B cell (primary cell): ENCODE measurements at regions not wholly inside any gene's neighbourhood (a gene's known extent, or its start where the extent isn't known, plus 50 kb on each side); places are given as distances from the start of the nearest gene placed in this dataset.

Source experiments
- ATAC-seq: fragments of 200-7000 bp; cut with Tn5 transposase; one replicate; pipeline ENCODE4 v1.10.0; 2021; ENCODE audit warnings: low read depth, mild to moderate bottlenecking, moderate number of reproducible peaks, moderate library complexity
- CTCF ChIA-PET: fragments of 350-600 bp; sonication (Branson Sonifier 250); formaldehyde crosslinking; loops from one replicate; lab custom pipeline; 2021; ENCODE audit warnings: antibody characterized with exemption, inconsistent platforms; lab: Charles Lee
- POLR2A ChIA-PET: fragments of 350-600 bp; sonication (Branson Sonifier 250); formaldehyde crosslinking; loops from one replicate; lab custom pipeline; 2021; ENCODE audit warnings: antibody characterized with exemption; lab: Charles Lee
- DNase-seq: peaks from one replicate; pipeline ENCODE4 v3.0.0; 2013
- H2AFZ ChIP-seq: 2 replicates; pipeline ENCODE4 v1.6.1; 2012; ENCODE audit warnings: mild to moderate bottlenecking, low read depth, low read length; ENCODE audit not compliant: insufficient read depth, poor library complexity, severe bottlenecking
- H3K27ac ChIP-seq, 2 donors: 1 replicate in 1 of 2; 2 replicates in 1 of 2; pipeline ENCODE4 v1.5.1; 2012 to 2013; ENCODE audit warnings: low read length in 2 of 2, mild to moderate bottlenecking in 2 of 2, moderate library complexity in 1 of 2
- H3K27me3 ChIP-seq, 4 experiments: fragments of 200-600 bp in 1 of 4; sonication (generic) in 1 of 4; replicated peaks in 1 of 4; 1 replicate in 2 of 4; 2 replicates in 2 of 4; pipeline versions ENCODE4 v1.6.1 to v1.7.0; 2013 to 2016; ENCODE audit warnings: low read length in 3 of 4, mild to moderate bottlenecking in 2 of 4, mixed read lengths in 1 of 4, moderate library complexity in 1 of 4; ENCODE audit not compliant: insufficient read depth in 4 of 4, control insufficient read depth in 3 of 4; ENCODE audit errors: control extremely low read depth in 1 of 4
- H3K36me3 ChIP-seq, 2 experiments: replicated peaks in 1 of 2; 1 replicate in 1 of 2; 2 replicates in 1 of 2; pipeline versions ENCODE4 v1.6.1 to v1.7.1; 2013; ENCODE audit warnings: low read length in 1 of 2; ENCODE audit not compliant: insufficient read depth in 2 of 2, control insufficient read depth in 1 of 2; ENCODE audit errors: control extremely low read depth in 1 of 2, extremely low read depth in 1 of 2
- H3K4me1 ChIP-seq, 2 donors: fragments of 200-600 bp in 1 of 2; sonication (generic) in 1 of 2; 1 replicate in 1 of 2; 2 replicates in 1 of 2; pipeline versions ENCODE4 v1.5.1 to v1.6.1; 2013 to 2017; ENCODE audit warnings: low read length in 2 of 2; ENCODE audit not compliant: control insufficient read depth in 2 of 2, insufficient read depth in 2 of 2
- H3K4me2 ChIP-seq: replicated peaks from 2 replicates; pipeline ENCODE3; 2012; ENCODE audit warnings: mild to moderate bottlenecking, low read depth, low read length; ENCODE audit not compliant: poor library complexity, severe bottlenecking
- H3K4me3 ChIP-seq, 5 experiments: fragments of 200-600 bp in 1 of 5; sonication (generic) in 1 of 5; 1 replicate in 3 of 5; 2 replicates in 2 of 5; pipeline versions ENCODE4 v1.5.1 to v1.7.0; 2011 to 2016; ENCODE audit warnings: low read length in 4 of 5, mild to moderate bottlenecking in 4 of 5, low read depth in 2 of 5, control low read depth in 1 of 5, moderate library complexity in 1 of 5; ENCODE audit not compliant: insufficient read depth in 1 of 5; ENCODE audit errors: control extremely low read depth in 1 of 5, extremely low read depth in 1 of 5
- H3K79me2 ChIP-seq: fragments of 200-600 bp; sonication (generic); one replicate; pipeline ENCODE4 v1.6.0; 2016; ENCODE audit warnings: low read length; ENCODE audit not compliant: control insufficient read depth, insufficient read depth
- H3K9ac ChIP-seq: fragments of 200-600 bp; sonication (generic); 2 replicates; pipeline ENCODE4 v1.6.1; 2017; ENCODE audit warnings: mild to moderate bottlenecking, low read length, moderate library complexity
- H3K9me3 ChIP-seq, 3 donors: one replicate each; pipeline versions ENCODE4 v1.6.1 to v1.7.1; 2013; ENCODE audit warnings: low read length in 2 of 3; ENCODE audit not compliant: control insufficient read depth in 2 of 3, insufficient read depth in 1 of 3; ENCODE audit errors: control extremely low read depth in 1 of 3
- H4K20me1 ChIP-seq: 2 replicates; pipeline ENCODE4 v1.6.0; 2012; ENCODE audit warnings: mild to moderate bottlenecking, low read length; ENCODE audit not compliant: insufficient read depth, control insufficient read depth, poor library complexity, severe bottlenecking
- H3K27ac Mint-ChIP-seq: one replicate; pipeline ENCODE4 v1.8.0; 2021; ENCODE audit warnings: mixed read lengths
- H3K27me3 Mint-ChIP-seq: one replicate; pipeline ENCODE4 v1.8.0; 2021; ENCODE audit warnings: mixed read lengths
- H3K4me1 Mint-ChIP-seq: one replicate; pipeline ENCODE4 v1.8.0; 2021; ENCODE audit warnings: mixed read lengths
- H3K4me3 Mint-ChIP-seq: one replicate; pipeline ENCODE4 v1.8.0; 2021; ENCODE audit warnings: mixed read lengths
- H3K9me3 Mint-ChIP-seq: one replicate; pipeline ENCODE4 v1.8.0; 2022; ENCODE audit warnings: mixed read lengths; ENCODE audit not compliant: insufficient read depth
- EZH2 ChIP-seq: IDR thresholded peaks from 2 replicates; pipeline ENCODE4 v1.6.1; 2012; ENCODE audit warnings: borderline replicate concordance, low read depth, mild to moderate bottlenecking, moderate library complexity, low read length; ENCODE audit not compliant: insufficient read depth, poor library complexity, severe bottlenecking
- WGBS: methylation state at CpG from one replicate; pipeline ENCODE4 v1.1.5; 2013; ENCODE audit warnings: missing lambda C conversion rate; ENCODE audit not compliant: insufficient coverage; 5-methylcytosine and 5-hydroxymethylcytosine counted together
- intact Hi-C: fragments of 100-400 bp; cut with micrococcal nuclease; formaldehyde crosslinking; loops from one replicate; pipeline ENCODE4 v1.10.0; 2022
- TF ChIP-seq, protein P1 (sequence below): fragments of 200-600 bp; IDR thresholded peaks from one replicate; pipeline ENCODE4 v1.8.0; 2022; ENCODE audit warnings: antibody characterized with exemption, mild to moderate bottlenecking

GRCh38 chr10:113456741-113457140, 96.1 kb upstream of the HABP2 start:
- TF ChIP-seq EZH2 = no peak
- TF ChIP-seq, protein P1, sequence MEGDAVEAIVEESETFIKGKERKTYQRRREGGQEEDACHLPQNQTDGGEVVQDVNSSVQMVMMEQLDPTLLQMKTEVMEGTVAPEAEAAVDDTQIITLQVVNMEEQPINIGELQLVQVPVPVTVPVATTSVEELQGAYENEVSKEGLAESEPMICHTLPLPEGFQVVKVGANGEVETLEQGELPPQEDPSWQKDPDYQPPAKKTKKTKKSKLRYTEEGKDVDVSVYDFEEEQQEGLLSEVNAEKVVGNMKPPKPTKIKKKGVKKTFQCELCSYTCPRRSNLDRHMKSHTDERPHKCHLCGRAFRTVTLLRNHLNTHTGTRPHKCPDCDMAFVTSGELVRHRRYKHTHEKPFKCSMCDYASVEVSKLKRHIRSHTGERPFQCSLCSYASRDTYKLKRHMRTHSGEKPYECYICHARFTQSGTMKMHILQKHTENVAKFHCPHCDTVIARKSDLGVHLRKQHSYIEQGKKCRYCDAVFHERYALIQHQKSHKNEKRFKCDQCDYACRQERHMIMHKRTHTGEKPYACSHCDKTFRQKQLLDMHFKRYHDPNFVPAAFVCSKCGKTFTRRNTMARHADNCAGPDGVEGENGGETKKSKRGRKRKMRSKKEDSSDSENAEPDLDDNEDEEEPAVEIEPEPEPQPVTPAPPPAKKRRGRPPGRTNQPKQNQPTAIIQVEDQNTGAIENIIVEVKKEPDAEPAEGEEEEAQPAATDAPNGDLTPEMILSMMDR = no peak
- H3K4me3 Mint-ChIP-seq = no peak overlapping the region
- H3K27me3 Mint-ChIP-seq = peaks cover 9% of the 10 kb centered on the region
- no peak overlapping the region for H3K27ac ChIP-seq
- POLR2A ChIA-PET = no interaction called here
- DNase-seq (no peak), ATAC-seq (no peak)
- peaks cover 0 to 9% (median 0%) of the 10 kb centered on the region in 3 donors for H3K9me3 ChIP-seq
- no peaks in the 10 kb centered on the region for H3K4me1 ChIP-seq
- H3K4me2 ChIP-seq = no peak overlapping the region
- H3K36me3 ChIP-seq = no peaks in the 10 kb centered on the region
- no peaks in the 10 kb centered on the region for H3K9me3 Mint-ChIP-seq
- WGBS = 69% methylated on average over 3 of the region's 6 CpGs
- H4K20me1 ChIP-seq = no peaks in the 10 kb centered on the region
- no peak overlapping the region for H3K9ac ChIP-seq
- no peaks in the 10 kb centered on the region for H3K79me2 ChIP-seq
- H3K27me3 ChIP-seq = peaks cover 0 to 7% (median 0%) of the 10 kb centered on the region in 4 experiments
- H3K4me3 ChIP-seq = no peak overlapping the region
- H3K4me1 Mint-ChIP-seq = no peaks in the 10 kb centered on the region
- no peak overlapping the region for H2AFZ ChIP-seq
- CTCF ChIA-PET = no interaction called here
- no peak overlapping the region for H3K27ac Mint-ChIP-seq
- intact Hi-C loops = no loop called here

GRCh38 chr10:113457408-113457807, 95.4 kb upstream of the HABP2 start:
- Histone ChIP-seq H3K79me2 (no peaks in the 10 kb centered on the region), H3K27ac (no peak overlapping the region), H3K4me2 (no peak overlapping the region), H3K4me3 (no peak overlapping the region), H3K36me3 (no peaks in the 10 kb centered on the region), H3K9me3 (peaks cover 0 to 9% (median 0%) of the 10 kb centered on the region in 3 donors), H4K20me1 (no peaks in the 10 kb centered on the region), H3K27me3 (peaks cover 0 to 7% (median 0%) of the 10 kb centered on the region in 4 experiments), H3K9ac (no peak overlapping the region), H2AFZ (no peak overlapping the region), H3K4me1 (no peaks in the 10 kb centered on the region)
- no peaks in the 10 kb centered on the region for H3K4me1 Mint-ChIP-seq
- 88% methylated on average over 3 of the region's 5 CpGs for WGBS
- TF ChIP-seq EZH2 = no peak
- TF ChIP-seq, protein P1 = no peak
- no peak overlapping the region for H3K27ac Mint-ChIP-seq
- ATAC-seq (no peak), DNase-seq (no peak)
- CTCF ChIA-PET = no interaction called here
- no peak overlapping the region for H3K4me3 Mint-ChIP-seq
- POLR2A ChIA-PET = no interaction called here
- H3K9me3 Mint-ChIP-seq = no peaks in the 10 kb centered on the region
- intact Hi-C loops = no loop called here
- peaks cover 9% of the 10 kb centered on the region for H3K27me3 Mint-ChIP-seq
